ENCODE measurements at regions not wholly inside any gene's neighbourhood (a gene's known extent, or its start where the extent isn't known, plus 50 kb on each side); places are given as distances from the start of the nearest gene placed in this dataset.

- DNase-seq (ENCODE audit: extremely low read depth in 1 of 2, low read depth in 1 of 2) = no peak
Observed at GRCh38 chr2:14114275-14114674, 518.2 kb upstream of the LRATD1 start.

- DNase-seq (ENCODE audit: extremely low read depth in 1 of 2, low read depth in 1 of 2) = no peak
Observed at GRCh38 chr2:14120376-14120775, 512.1 kb upstream of the LRATD1 start.

GRCh38 chr2:14123436-14124103 is 508.9 kb upstream of the LRATD1 start:
- no peak for DNase-seq (ENCODE audit: extremely low read depth in 1 of 2, low read depth in 1 of 2)

GRCh38 chr2:14125624-14126293 is 506.8 kb upstream of the LRATD1 start:
- no peak for DNase-seq (ENCODE audit: extremely low read depth in 1 of 2, low read depth in 1 of 2)

GRCh38 chr2:14126846-14127245 is 505.7 kb upstream of the LRATD1 start:
- DNase-seq (ENCODE audit: extremely low read depth in 1 of 2, low read depth in 1 of 2) = no peak

- DNase-seq (ENCODE audit: extremely low read depth in 1 of 2, low read depth in 1 of 2) = no peak
Observed at GRCh38 chr2:14127765-14128164, 504.8 kb upstream of the LRATD1 start.

- no peak for DNase-seq (ENCODE audit: extremely low read depth in 1 of 2, low read depth in 1 of 2)
Observed at GRCh38 chr2:14132386-14132785, 500.1 kb upstream of the LRATD1 start.

- DNase-seq (ENCODE audit: extremely low read depth in 1 of 2, low read depth in 1 of 2) = no peak
Observed at GRCh38 chr2:14134771-14135170, 497.7 kb upstream of the LRATD1 start.

GRCh38 chr2:14136030-14136429 is 496.5 kb upstream of the LRATD1 start:
- DNase-seq (ENCODE audit: extremely low read depth in 1 of 2, low read depth in 1 of 2) = no peak

GRCh38 chr2:14137643-14138042 is 494.9 kb upstream of the LRATD1 start:
- no peak for DNase-seq (ENCODE audit: extremely low read depth in 1 of 2, low read depth in 1 of 2)

GRCh38 chr2:14140009-14140550 is 492.4 kb upstream of the LRATD1 start:
- DNase-seq (ENCODE audit: extremely low read depth in 1 of 2, low read depth in 1 of 2) = no peak

- no peak for DNase-seq (ENCODE audit: extremely low read depth in 1 of 2, low read depth in 1 of 2)
Observed at GRCh38 chr2:14143435-14143834, 489.1 kb upstream of the LRATD1 start.

- no peak for DNase-seq (ENCODE audit: extremely low read depth in 1 of 2, low read depth in 1 of 2)
Observed at GRCh38 chr2:14148216-14148615, 484.3 kb upstream of the LRATD1 start.

GRCh38 chr2:14157816-14158215 is 474.7 kb upstream of the LRATD1 start:
- no peak for DNase-seq (ENCODE audit: extremely low read depth in 1 of 2, low read depth in 1 of 2)

- no peak for DNase-seq (ENCODE audit: extremely low read depth in 1 of 2, low read depth in 1 of 2)
Observed at GRCh38 chr2:14180333-14180732, 452.2 kb upstream of the LRATD1 start.

GRCh38 chr2:14182227-14182946 is 450.1 kb upstream of the LRATD1 start:
- no peak for DNase-seq (ENCODE audit: extremely low read depth in 1 of 2, low read depth in 1 of 2)

- no peak for DNase-seq (ENCODE audit: extremely low read depth in 1 of 2, low read depth in 1 of 2)
Observed at GRCh38 chr2:14185906-14186305, 446.6 kb upstream of the LRATD1 start.

- no peak for DNase-seq (ENCODE audit: extremely low read depth in 1 of 2, low read depth in 1 of 2)
Observed at GRCh38 chr2:14188446-14188845, 444.1 kb upstream of the LRATD1 start.

- DNase-seq (ENCODE audit: extremely low read depth in 1 of 2, low read depth in 1 of 2) = no peak
Observed at GRCh38 chr2:14189929-14190328, 442.6 kb upstream of the LRATD1 start.

GRCh38 chr2:14194233-14194632 is 438.3 kb upstream of the LRATD1 start:
- DNase-seq (ENCODE audit: extremely low read depth in 1 of 2, low read depth in 1 of 2) = no peak

- no peak for DNase-seq (ENCODE audit: extremely low read depth in 1 of 2, low read depth in 1 of 2)
Observed at GRCh38 chr2:14197293-14197692, 435.2 kb upstream of the LRATD1 start.

GRCh38 chr2:14199040-14199439 is 433.5 kb upstream of the LRATD1 start:
- DNase-seq (ENCODE audit: extremely low read depth in 1 of 2, low read depth in 1 of 2) = no peak
